ENCODE measurements at regions not wholly inside any gene's neighbourhood (a gene's known extent, or its start where the extent isn't known, plus 50 kb on each side); places are given as distances from the start of the nearest gene placed in this dataset.

- Histone ChIP-seq H4K20me1 (ENCODE audit: control insufficient read depth, insufficient read depth, low read length, poor library complexity, severe bottlenecking) (no peaks in the 10 kb centered on the region), H3K4me2 (replicated peaks; ENCODE audit: low read depth, low read length, poor library complexity, severe bottlenecking) (no peak overlapping the region), H3K36me3 (replicated peaks in 1 of 2; ENCODE audit: control extremely low read depth in 1 of 2, control insufficient read depth in 1 of 2, extremely low read depth in 1 of 2, insufficient read depth in 2 of 2, low read length in 1 of 2) (no peaks in the 10 kb centered on the region), H3K9me3 (ENCODE audit: control extremely low read depth in 1 of 3, control insufficient read depth in 2 of 3, insufficient read depth in 1 of 3, low read length in 2 of 3) (peaks cover 0 to 14% (median 0%) of the 10 kb centered on the region in 3 donors), H3K4me3 (ENCODE audit: control extremely low read depth in 1 of 5, extremely low read depth in 1 of 5, insufficient read depth in 1 of 5, low read depth in 2 of 5, low read length in 4 of 5) (no peak overlapping the region), H3K4me1 (ENCODE audit: control insufficient read depth in 2 of 2, insufficient read depth in 2 of 2, low read length in 2 of 2) (no peaks in the 10 kb centered on the region), H3K79me2 (ENCODE audit: control insufficient read depth, insufficient read depth, low read length) (no peaks in the 10 kb centered on the region), H3K9ac (ENCODE audit: low read length) (no peak overlapping the region), H3K27ac (ENCODE audit: low read length in 2 of 2) (no peak overlapping the region), H3K27me3 (replicated peaks in 1 of 4; ENCODE audit: control extremely low read depth in 1 of 4, control insufficient read depth in 3 of 4, insufficient read depth in 4 of 4, low read length in 3 of 4) (no peaks in the 10 kb centered on the region), H2AFZ (ENCODE audit: insufficient read depth, low read depth, low read length, poor library complexity, severe bottlenecking) (no peak overlapping the region)
- no peaks in the 10 kb centered on the region for H3K4me1 Mint-ChIP-seq
- no peak for TF ChIP-seq EZH2 (IDR thresholded peaks at IDR 0.05; ENCODE audit: borderline replicate concordance, insufficient read depth, low read depth, low read length, poor library complexity, severe bottlenecking)
- TF ChIP-seq CTCF (IDR thresholded peaks at IDR 0.05): no peak
- peaks cover 4% of the 10 kb centered on the region for H3K27me3 Mint-ChIP-seq
- DNase-seq (no peak), ATAC-seq (ENCODE audit: low read depth) (no peak)
- CTCF ChIA-PET: no interaction called here
- peaks cover 8% of the 10 kb centered on the region for H3K9me3 Mint-ChIP-seq (ENCODE audit: insufficient read depth)
- no peak overlapping the region for H3K27ac Mint-ChIP-seq
- POLR2A ChIA-PET: no interaction called here
- no peak overlapping the region for H3K4me3 Mint-ChIP-seq
- intact Hi-C loops (cut with micrococcal nuclease): no loop called here
Measured at GRCh38 chr1:37162059-37162458, 127.7 kb upstream of the GRIK3 start.

GRCh38 chr1:37166005-37166404 is 131.7 kb upstream of the GRIK3 start:
- no peak overlapping the region for H3K9ac ChIP-seq (ENCODE audit: low read length)
- H3K4me2 ChIP-seq (replicated peaks; ENCODE audit: low read depth, low read length, poor library complexity, severe bottlenecking): no peak overlapping the region
- H3K79me2 ChIP-seq (ENCODE audit: control insufficient read depth, insufficient read depth, low read length): no peaks in the 10 kb centered on the region
- Mint-ChIP-seq H3K4me3 (no peak overlapping the region), H3K27ac (no peak overlapping the region), H3K27me3 (peaks cover 30% of the 10 kb centered on the region), H3K9me3 (ENCODE audit: insufficient read depth) (peaks cover 8% of the 10 kb centered on the region), H3K4me1 (no peaks in the 10 kb centered on the region)
- DNase-seq: no peak
- ATAC-seq (ENCODE audit: low read depth): no peak
- H3K9me3 ChIP-seq (ENCODE audit: control extremely low read depth in 1 of 3, control insufficient read depth in 2 of 3, insufficient read depth in 1 of 3, low read length in 2 of 3): peaks cover 0 to 6% (median 0%) of the 10 kb centered on the region in 3 donors
- POLR2A ChIA-PET: no interaction called here
- no peak overlapping the region for H2AFZ ChIP-seq (ENCODE audit: insufficient read depth, low read depth, low read length, poor library complexity, severe bottlenecking)
- no peaks in the 10 kb centered on the region for H3K36me3 ChIP-seq (replicated peaks in 1 of 2; ENCODE audit: control extremely low read depth in 1 of 2, control insufficient read depth in 1 of 2, extremely low read depth in 1 of 2, insufficient read depth in 2 of 2, low read length in 1 of 2)
- no peaks in the 10 kb centered on the region for H3K27me3 ChIP-seq (replicated peaks in 1 of 4; ENCODE audit: control extremely low read depth in 1 of 4, control insufficient read depth in 3 of 4, insufficient read depth in 4 of 4, low read length in 3 of 4)
- WGBS (ENCODE audit: insufficient coverage): no CpG with 5 or more reads among the region's 2 CpGs
- no peak overlapping the region for H3K27ac ChIP-seq (ENCODE audit: low read length in 2 of 2)
- no peak overlapping the region for H3K4me3 ChIP-seq (ENCODE audit: control extremely low read depth in 1 of 5, extremely low read depth in 1 of 5, insufficient read depth in 1 of 5, low read depth in 2 of 5, low read length in 4 of 5)
- no peaks in the 10 kb centered on the region for H4K20me1 ChIP-seq (ENCODE audit: control insufficient read depth, insufficient read depth, low read length, poor library complexity, severe bottlenecking)
- no peaks in the 10 kb centered on the region for H3K4me1 ChIP-seq (ENCODE audit: control insufficient read depth in 2 of 2, insufficient read depth in 2 of 2, low read length in 2 of 2)
- intact Hi-C loops (cut with micrococcal nuclease): no loop called here
- CTCF ChIA-PET: no interaction called here
- TF ChIP-seq CTCF (IDR thresholded peaks at IDR 0.05): no peak
- no peak for TF ChIP-seq EZH2 (IDR thresholded peaks at IDR 0.05; ENCODE audit: borderline replicate concordance, insufficient read depth, low read depth, low read length, poor library complexity, severe bottlenecking)
